WTC11 (cell line): ENCODE measurements at regions not wholly inside any gene's neighbourhood (a gene's known extent, or its start where the extent isn't known, plus 50 kb on each side); places are given as distances from the start of the nearest gene placed in this dataset.

Source experiments
- CREM ChIP-seq: sonication (generic); formaldehyde crosslinking; IDR thresholded peaks from 2 replicates; pipeline ENCODE4 v1.8.1; 2022; ENCODE audit warnings: mild to moderate bottlenecking, missing genetic modification reagents, moderate library complexity
- MXD4 ChIP-seq: fragments of 250-450 bp; sonication (Bioruptor Pico); IDR thresholded peaks from 2 replicates; pipeline ENCODE4 v1.8.0; 2021; ENCODE audit warnings: mild to moderate bottlenecking, moderate library complexity, borderline replicate concordance
- OVOL2 ChIP-seq: fragments of 250-450 bp; sonication (Bioruptor Pico); IDR thresholded peaks from 2 replicates; pipeline ENCODE4 v1.9.0; 2021; ENCODE audit warnings: mild to moderate bottlenecking, borderline replicate concordance
- RELA ChIP-seq: sonication (generic); formaldehyde crosslinking; IDR thresholded peaks from 2 replicates; pipeline ENCODE4 v1.8.1; 2022; ENCODE audit warnings: missing genetic modification reagents, mild to moderate bottlenecking, borderline replicate concordance
- TEAD1 ChIP-seq: sonication (generic); formaldehyde crosslinking; IDR thresholded peaks from 2 replicates; pipeline ENCODE4 v1.8.0; 2022; ENCODE audit warnings: mild to moderate bottlenecking, missing genetic modification reagents
- ZNF121 ChIP-seq: sonication (generic); formaldehyde crosslinking; IDR thresholded peaks from 2 replicates; pipeline ENCODE4 v1.8.0; 2023; ENCODE audit warnings: missing genetic modification reagents
- TF ChIP-seq, protein P1 (sequence below): fragments of 200-600 bp; IDR thresholded peaks from 2 replicates; pipeline ENCODE4 v1.8.0; 2022; ENCODE audit warnings: antibody characterized with exemption
- TF ChIP-seq, protein P2 (sequence below): sonication (generic); formaldehyde crosslinking; IDR thresholded peaks from 2 replicates; pipeline ENCODE4 v1.8.1; 2023; ENCODE audit warnings: mild to moderate bottlenecking, missing genetic modification reagents, moderate library complexity
- TF ChIP-seq, protein P3 (sequence below): sonication (generic); formaldehyde crosslinking; conservative IDR thresholded peaks from 2 replicates; pipeline ENCODE4 v1.8.1; 2022; ENCODE audit warnings: mild to moderate bottlenecking, missing genetic modification reagents
- TF ChIP-seq, protein P4 (sequence below): fragments of 250-450 bp; sonication (Bioruptor Pico); IDR thresholded peaks from 2 replicates; pipeline ENCODE4 v1.9.0; 2021; ENCODE audit warnings: mild to moderate bottlenecking

DNA sequence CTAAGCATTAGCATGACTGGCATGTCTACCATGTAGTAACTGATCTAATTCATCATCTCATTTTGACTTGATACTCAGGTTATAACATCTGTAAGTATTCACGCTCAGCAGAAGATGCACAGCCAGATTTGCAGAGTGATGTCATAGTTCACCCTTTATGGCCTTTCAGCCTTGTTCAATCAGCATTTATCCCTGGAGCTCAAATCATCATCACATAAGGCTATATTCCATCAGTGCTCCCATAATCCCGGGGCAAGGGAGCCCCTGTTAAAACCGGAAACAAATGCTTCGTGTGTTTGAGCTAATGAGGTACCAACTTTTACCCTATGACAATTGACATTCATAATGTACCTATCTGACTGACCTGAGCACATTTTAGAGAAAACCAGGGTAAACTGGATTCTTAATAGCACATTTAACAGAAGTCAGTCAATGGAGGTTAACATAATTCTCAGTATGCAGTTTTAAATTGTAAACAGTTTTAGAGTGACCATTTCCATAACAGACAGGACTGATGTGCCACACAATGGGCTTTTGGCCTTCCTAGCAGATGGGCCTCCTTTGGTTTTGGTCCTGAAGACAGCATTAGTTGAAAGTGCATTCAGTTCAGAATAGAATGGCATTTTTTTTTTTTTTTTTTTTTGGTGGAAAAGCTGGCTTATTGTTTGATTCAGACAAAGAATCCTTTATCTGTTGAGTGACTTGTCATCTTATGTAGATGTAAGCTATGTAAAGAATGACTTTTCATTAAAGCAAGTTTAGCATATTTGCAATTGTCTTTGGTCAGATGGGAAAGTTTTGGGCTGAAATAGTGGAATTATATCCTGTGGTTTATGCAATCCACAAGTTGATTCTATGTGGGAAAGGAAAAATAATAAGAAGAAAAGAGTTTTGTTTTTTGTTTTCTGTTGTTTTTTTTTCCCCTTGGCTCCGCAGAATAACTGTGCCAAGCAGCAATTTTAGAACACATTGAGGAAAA, 866.0 kb upstream of the ACVR2A start:
- TF ChIP-seq, protein P1, sequence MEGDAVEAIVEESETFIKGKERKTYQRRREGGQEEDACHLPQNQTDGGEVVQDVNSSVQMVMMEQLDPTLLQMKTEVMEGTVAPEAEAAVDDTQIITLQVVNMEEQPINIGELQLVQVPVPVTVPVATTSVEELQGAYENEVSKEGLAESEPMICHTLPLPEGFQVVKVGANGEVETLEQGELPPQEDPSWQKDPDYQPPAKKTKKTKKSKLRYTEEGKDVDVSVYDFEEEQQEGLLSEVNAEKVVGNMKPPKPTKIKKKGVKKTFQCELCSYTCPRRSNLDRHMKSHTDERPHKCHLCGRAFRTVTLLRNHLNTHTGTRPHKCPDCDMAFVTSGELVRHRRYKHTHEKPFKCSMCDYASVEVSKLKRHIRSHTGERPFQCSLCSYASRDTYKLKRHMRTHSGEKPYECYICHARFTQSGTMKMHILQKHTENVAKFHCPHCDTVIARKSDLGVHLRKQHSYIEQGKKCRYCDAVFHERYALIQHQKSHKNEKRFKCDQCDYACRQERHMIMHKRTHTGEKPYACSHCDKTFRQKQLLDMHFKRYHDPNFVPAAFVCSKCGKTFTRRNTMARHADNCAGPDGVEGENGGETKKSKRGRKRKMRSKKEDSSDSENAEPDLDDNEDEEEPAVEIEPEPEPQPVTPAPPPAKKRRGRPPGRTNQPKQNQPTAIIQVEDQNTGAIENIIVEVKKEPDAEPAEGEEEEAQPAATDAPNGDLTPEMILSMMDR = no peak
- TF ChIP-seq, protein P2, sequence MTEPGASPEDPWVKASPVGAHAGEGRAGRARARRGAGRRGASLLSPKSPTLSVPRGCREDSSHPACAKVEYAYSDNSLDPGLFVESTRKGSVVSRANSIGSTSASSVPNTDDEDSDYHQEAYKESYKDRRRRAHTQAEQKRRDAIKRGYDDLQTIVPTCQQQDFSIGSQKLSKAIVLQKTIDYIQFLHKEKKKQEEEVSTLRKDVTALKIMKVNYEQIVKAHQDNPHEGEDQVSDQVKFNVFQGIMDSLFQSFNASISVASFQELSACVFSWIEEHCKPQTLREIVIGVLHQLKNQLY (CRISPR knock-in tag) = no peak
- no peak for TF ChIP-seq CREM (CRISPR knock-in tag)
- no peak for TF ChIP-seq TEAD1
- no peak for TF ChIP-seq OVOL2 (CRISPR knock-in tag)
- TF ChIP-seq, protein P3, sequence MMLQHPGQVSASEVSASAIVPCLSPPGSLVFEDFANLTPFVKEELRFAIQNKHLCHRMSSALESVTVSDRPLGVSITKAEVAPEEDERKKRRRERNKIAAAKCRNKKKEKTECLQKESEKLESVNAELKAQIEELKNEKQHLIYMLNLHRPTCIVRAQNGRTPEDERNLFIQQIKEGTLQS = no peak
- TF ChIP-seq ZNF121 (CRISPR knock-in tag) = no peak
- no peak for TF ChIP-seq RELA (CRISPR knock-in tag)
- TF ChIP-seq, protein P4, sequence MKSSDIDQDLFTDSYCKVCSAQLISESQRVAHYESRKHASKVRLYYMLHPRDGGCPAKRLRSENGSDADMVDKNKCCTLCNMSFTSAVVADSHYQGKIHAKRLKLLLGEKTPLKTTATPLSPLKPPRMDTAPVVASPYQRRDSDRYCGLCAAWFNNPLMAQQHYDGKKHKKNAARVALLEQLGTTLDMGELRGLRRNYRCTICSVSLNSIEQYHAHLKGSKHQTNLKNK (CRISPR knock-in tag) = no peak
- TF ChIP-seq MXD4 (CRISPR knock-in tag) = no peak
